Naive thymus-derived CD4-positive, alpha-beta T cell (primary cell): ENCODE measurements at regions not wholly inside any gene's neighbourhood (a gene's known extent, or its start where the extent isn't known, plus 50 kb on each side); places are given as distances from the start of the nearest gene placed in this dataset.

ENCODE experiments used
- ATAC-seq: fragments of 150-1000 bp; cut with Tn5 transposase; 2 replicates; pipeline ENCODE4 v1.10.0; 2021; ENCODE audit warnings: mild to moderate bottlenecking, moderate library complexity
- CTCF ChIA-PET: fragments of 350-600 bp; sonication (Branson Sonifier 250); formaldehyde crosslinking; loops from one replicate; lab custom pipeline; 2021; ENCODE audit warnings: antibody characterized with exemption; lab: Charles Lee
- POLR2A ChIA-PET: fragments of 350-600 bp; sonication (Branson Sonifier 250); formaldehyde crosslinking; loops from one replicate; lab custom pipeline; 2021; ENCODE audit warnings: antibody characterized with exemption, inconsistent platforms; lab: Charles Lee
- DNase-seq, 9 donors: peaks; one replicate each; pipeline versions ENCODE4 v3.0.0 to v3.0.0-alpha.2; 2020 to 2022; ENCODE audit warnings: mixed read lengths in 1 of 9
- H3K27ac ChIP-seq: one replicate; pipeline ENCODE4 v1.7.0; 2013; ENCODE audit warnings: mild to moderate bottlenecking, low read depth, low read length, moderate library complexity
- H3K27me3 ChIP-seq, 2 donors: one replicate each; pipeline ENCODE4 v1.7.0; 2013; ENCODE audit warnings: low read length in 2 of 2, mild to moderate bottlenecking in 2 of 2, moderate library complexity in 2 of 2; ENCODE audit not compliant: control insufficient read depth in 2 of 2, insufficient read depth in 2 of 2
- H3K36me3 ChIP-seq, 3 experiments: 1 replicate in 2 of 3; 2 replicates in 1 of 3; pipeline ENCODE4 v1.7.0; 2013; ENCODE audit warnings: low read length in 3 of 3, mild to moderate bottlenecking in 3 of 3, moderate library complexity in 1 of 3; ENCODE audit not compliant: insufficient read depth in 3 of 3, control insufficient read depth in 2 of 3
- H3K4me1 ChIP-seq, 2 donors: one replicate each; pipeline ENCODE4 v1.7.0; 2013; ENCODE audit warnings: low read length in 2 of 2, mild to moderate bottlenecking in 2 of 2, moderate library complexity in 1 of 2; ENCODE audit not compliant: control insufficient read depth in 2 of 2, insufficient read depth in 2 of 2
- H3K4me3 ChIP-seq: 2 replicates; pipeline ENCODE4 v1.7.0; 2013; ENCODE audit warnings: mild to moderate bottlenecking, low read length
- H3K9me3 ChIP-seq, 3 experiments: 1 replicate in 2 of 3; 2 replicates in 1 of 3; pipeline ENCODE4 v1.7.0; 2013; ENCODE audit warnings: low read length in 3 of 3; ENCODE audit not compliant: control insufficient read depth in 2 of 3
- H3K27ac Mint-ChIP-seq, 9 donors: one replicate each; pipeline ENCODE4 v1.8.0; 2020 to 2022; ENCODE audit warnings: mixed read lengths in 9 of 9, mild to moderate bottlenecking in 8 of 9, moderate library complexity in 5 of 9, inconsistent platforms in 2 of 9
- H3K27me3 Mint-ChIP-seq, 5 donors: one replicate each; pipeline ENCODE4 v1.8.0; 2021 to 2022; ENCODE audit warnings: mixed read lengths in 5 of 5, mild to moderate bottlenecking in 1 of 5
- H3K36me3 Mint-ChIP-seq, 5 donors: one replicate each; pipeline ENCODE4 v1.8.0; 2020 to 2022; ENCODE audit warnings: mixed read lengths in 5 of 5, mild to moderate bottlenecking in 3 of 5, inconsistent platforms in 1 of 5
- H3K4me1 Mint-ChIP-seq, 7 donors: one replicate each; pipeline ENCODE4 v1.8.0; 2020 to 2022; ENCODE audit warnings: mixed read lengths in 7 of 7, mild to moderate bottlenecking in 3 of 7, inconsistent platforms in 1 of 7
- H3K4me3 Mint-ChIP-seq, 10 donors: one replicate each; pipeline ENCODE4 v1.8.0; 2020 to 2022; ENCODE audit warnings: mild to moderate bottlenecking in 10 of 10, mixed read lengths in 10 of 10, moderate library complexity in 6 of 10, inconsistent platforms in 2 of 10
- H3K9me3 Mint-ChIP-seq, 11 donors: one replicate each; pipeline ENCODE4 v1.8.0; 2020 to 2022; ENCODE audit warnings: mixed read lengths in 11 of 11, mild to moderate bottlenecking in 4 of 11, inconsistent platforms in 1 of 11, moderate library complexity in 1 of 11
- intact Hi-C, 2 donors: fragments of 100-400 bp; cut with micrococcal nuclease; formaldehyde crosslinking; loops; one replicate each; pipeline ENCODE4 v1.15.1; 2023

GRCh38 chr11:120019191-120019590 lies 118.7 kb downstream of the TRIM29 start:
- Mint-ChIP-seq H3K4me3 (no peak overlapping the region), H3K4me1 (no peaks in the 10 kb centered on the region), H3K27me3 (peaks cover 20 to 62% (median 48%) of the 10 kb centered on the region in 5 donors), H3K36me3 (no peaks in the 10 kb centered on the region), H3K27ac (no peak overlapping the region), H3K9me3 (peaks cover 0 to 4% (median 0%) of the 10 kb centered on the region in 11 donors)
- Histone ChIP-seq H3K27ac (no peak overlapping the region), H3K9me3 (no peaks in the 10 kb centered on the region), H3K4me3 (no peak overlapping the region), H3K4me1 (no peaks in the 10 kb centered on the region), H3K36me3 (no peaks in the 10 kb centered on the region), H3K27me3 (no peaks in the 10 kb centered on the region)
- ChIA-PET CTCF (no interaction called here), POLR2A (no interaction called here)
- DNase-seq (no peak), ATAC-seq (no peak)
- intact Hi-C loops, result no loop called here

DNA sequence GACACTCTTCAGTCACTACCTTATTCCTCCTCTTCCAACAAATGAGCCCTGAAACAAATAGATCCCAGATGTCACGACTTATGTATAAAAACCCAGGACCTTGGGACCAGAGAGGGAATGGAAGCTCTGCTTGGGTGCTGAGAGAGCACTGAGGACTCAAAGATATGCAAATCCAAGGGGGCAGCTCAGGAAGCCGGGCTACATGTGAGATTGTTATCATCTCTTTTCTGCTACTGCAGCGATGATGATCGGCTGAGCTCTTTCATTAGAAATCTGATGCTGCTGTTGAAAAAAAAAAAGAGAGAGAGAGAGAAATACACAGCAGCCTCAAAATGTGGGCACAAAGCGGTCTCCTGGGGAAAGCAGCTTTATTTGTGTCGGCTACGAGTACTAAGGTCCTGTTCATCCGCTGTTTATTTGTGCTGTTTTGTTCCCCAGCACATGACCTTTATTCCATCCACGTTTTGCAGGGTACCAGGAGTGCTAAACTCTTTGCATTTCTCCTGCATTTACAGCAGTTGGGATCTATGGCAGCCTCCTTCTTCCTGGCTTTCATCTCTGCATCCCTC lies 120.2 kb downstream of the TRIM29 start:
- ATAC-seq, result no peak
- ChIA-PET CTCF (no interaction called here), POLR2A (no interaction called here)
- intact Hi-C loops, result no loop called here
- Histone ChIP-seq H3K9me3 (no peaks in the 10 kb centered on the region), H3K27ac (no peak overlapping the region), H3K4me3 (no peak overlapping the region), H3K36me3 (no peaks in the 10 kb centered on the region), H3K27me3 (no peaks in the 10 kb centered on the region), H3K4me1 (no peaks in the 10 kb centered on the region)
- H3K4me1 Mint-ChIP-seq, result no peaks in the 10 kb centered on the region
- DNase-seq, result no peak
- H3K36me3 Mint-ChIP-seq, result no peaks in the 10 kb centered on the region
- no peak overlapping the region for H3K4me3 Mint-ChIP-seq
- no peak overlapping the region for H3K27ac Mint-ChIP-seq
- peaks cover 23 to 53% (median 48%) of the 10 kb centered on the region in 5 donors for H3K27me3 Mint-ChIP-seq
- peaks cover 0 to 4% (median 0%) of the 10 kb centered on the region in 11 donors for H3K9me3 Mint-ChIP-seq

- H3K27me3 Mint-ChIP-seq, result peaks cover 26 to 70% (median 62%) of the 10 kb centered on the region in 5 donors
- H3K4me3 Mint-ChIP-seq, result no peak overlapping the region
- no peaks in the 10 kb centered on the region for H3K36me3 ChIP-seq
- DNase-seq (no peak), ATAC-seq (no peak)
- peaks cover 0 to 2% (median 0%) of the 10 kb centered on the region in 11 donors for H3K9me3 Mint-ChIP-seq
- H3K9me3 ChIP-seq, result no peaks in the 10 kb centered on the region
- no peaks in the 10 kb centered on the region for H3K4me1 ChIP-seq
- no peaks in the 10 kb centered on the region for H3K27me3 ChIP-seq
- no peak overlapping the region for H3K27ac Mint-ChIP-seq
- POLR2A ChIA-PET, result no interaction called here
- no peaks in the 10 kb centered on the region for H3K4me1 Mint-ChIP-seq
- CTCF ChIA-PET, result no interaction called here
- no peaks in the 10 kb centered on the region for H3K36me3 Mint-ChIP-seq
- no peak overlapping the region for H3K27ac ChIP-seq
- H3K4me3 ChIP-seq, result no peak overlapping the region
- intact Hi-C loops, result no loop called here
Observed at GRCh38 chr11:120013325-120014250, 124.3 kb downstream of the TRIM29 start.

- no peak overlapping the region for H3K4me3 Mint-ChIP-seq
- no peaks in the 10 kb centered on the region for H3K27me3 ChIP-seq
- DNase-seq (no peak), ATAC-seq (no peak)
- no peaks in the 10 kb centered on the region for H3K36me3 ChIP-seq
- H3K36me3 Mint-ChIP-seq, result no peaks in the 10 kb centered on the region
- H3K27me3 Mint-ChIP-seq, result peaks cover 26 to 66% (median 57%) of the 10 kb centered on the region in 5 donors
- CTCF ChIA-PET, result no interaction called here
- POLR2A ChIA-PET, result no interaction called here
- H3K4me3 ChIP-seq, result no peak overlapping the region
- no peak overlapping the region for H3K27ac Mint-ChIP-seq
- peaks cover 0 to 2% (median 0%) of the 10 kb centered on the region in 11 donors for H3K9me3 Mint-ChIP-seq
- no peak overlapping the region for H3K27ac ChIP-seq
- intact Hi-C loops, result no loop called here
- no peaks in the 10 kb centered on the region for H3K9me3 ChIP-seq
- H3K4me1 ChIP-seq, result no peaks in the 10 kb centered on the region
- H3K4me1 Mint-ChIP-seq, result no peaks in the 10 kb centered on the region
Observed at GRCh38 chr11:120012245-120012644, 125.7 kb downstream of the TRIM29 start.

- H3K36me3 ChIP-seq, result no peaks in the 10 kb centered on the region
- Mint-ChIP-seq H3K4me3 (no peak overlapping the region), H3K4me1 (no peaks in the 10 kb centered on the region), H3K36me3 (no peaks in the 10 kb centered on the region), H3K9me3 (peaks cover 0 to 2% (median 0%) of the 10 kb centered on the region in 11 donors), H3K27me3 (peaks cover 25 to 63% (median 55%) of the 10 kb centered on the region in 5 donors), H3K27ac (no peak overlapping the region)
- H3K27ac ChIP-seq, result no peak overlapping the region
- ATAC-seq (no peak), DNase-seq (no peak)
- H3K27me3 ChIP-seq, result no peaks in the 10 kb centered on the region
- ChIA-PET POLR2A (no interaction called here), CTCF (no interaction called here)
- no peak overlapping the region for H3K4me3 ChIP-seq
- H3K9me3 ChIP-seq, result no peaks in the 10 kb centered on the region
- no peaks in the 10 kb centered on the region for H3K4me1 ChIP-seq
- intact Hi-C loops, result no loop called here
Observed at GRCh38 chr11:120011836-120012235, 126.1 kb downstream of the TRIM29 start.

DNA sequence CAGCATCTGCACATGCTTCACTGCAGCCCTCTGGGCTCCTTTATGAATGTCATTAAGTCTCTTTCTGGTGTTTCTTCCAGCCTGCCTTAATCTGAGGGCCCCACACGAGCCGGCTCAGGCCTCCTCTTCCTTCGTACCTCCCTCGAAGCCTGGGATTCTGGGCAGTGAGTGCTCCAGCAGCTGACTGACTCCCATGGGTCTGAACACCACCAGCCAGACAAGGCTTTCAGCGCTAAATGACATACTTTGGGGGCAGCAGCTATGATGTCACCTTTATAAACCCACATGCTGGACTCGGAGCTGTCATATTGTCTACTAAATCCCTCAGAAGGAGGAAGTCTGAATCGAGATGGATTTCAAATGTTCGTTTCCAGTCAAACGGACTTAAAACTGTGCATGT lies 127.1 kb downstream of the TRIM29 start:
- Histone ChIP-seq H3K36me3 (no peaks in the 10 kb centered on the region), H3K27me3 (no peaks in the 10 kb centered on the region), H3K27ac (no peak overlapping the region), H3K4me3 (no peak overlapping the region), H3K9me3 (no peaks in the 10 kb centered on the region), H3K4me1 (no peaks in the 10 kb centered on the region)
- Mint-ChIP-seq H3K36me3 (no peaks in the 10 kb centered on the region), H3K4me1 (no peaks in the 10 kb centered on the region), H3K27ac (no peak overlapping the region), H3K9me3 (peaks cover 0 to 2% (median 0%) of the 10 kb centered on the region in 11 donors), H3K4me3 (no peak overlapping the region), H3K27me3 (peaks cover 18 to 54% (median 48%) of the 10 kb centered on the region in 5 donors)
- ATAC-seq (no peak), DNase-seq (no peak)
- intact Hi-C loops, result no loop called here
- ChIA-PET POLR2A (no interaction called here), CTCF (no interaction called here)
